ENCODE measurements at regions not wholly inside any gene's neighbourhood (a gene's known extent, or its start where the extent isn't known, plus 50 kb on each side); places are given as distances from the start of the nearest gene placed in this dataset.

GRCh38 chr6:77403424-77403823 lies 59.9 kb downstream of the HTR1B start:
- H3K4me3 ChIP-seq (ENCODE audit: low read depth, low read length): no peak overlapping the region
- TF ChIP-seq, protein P1, sequence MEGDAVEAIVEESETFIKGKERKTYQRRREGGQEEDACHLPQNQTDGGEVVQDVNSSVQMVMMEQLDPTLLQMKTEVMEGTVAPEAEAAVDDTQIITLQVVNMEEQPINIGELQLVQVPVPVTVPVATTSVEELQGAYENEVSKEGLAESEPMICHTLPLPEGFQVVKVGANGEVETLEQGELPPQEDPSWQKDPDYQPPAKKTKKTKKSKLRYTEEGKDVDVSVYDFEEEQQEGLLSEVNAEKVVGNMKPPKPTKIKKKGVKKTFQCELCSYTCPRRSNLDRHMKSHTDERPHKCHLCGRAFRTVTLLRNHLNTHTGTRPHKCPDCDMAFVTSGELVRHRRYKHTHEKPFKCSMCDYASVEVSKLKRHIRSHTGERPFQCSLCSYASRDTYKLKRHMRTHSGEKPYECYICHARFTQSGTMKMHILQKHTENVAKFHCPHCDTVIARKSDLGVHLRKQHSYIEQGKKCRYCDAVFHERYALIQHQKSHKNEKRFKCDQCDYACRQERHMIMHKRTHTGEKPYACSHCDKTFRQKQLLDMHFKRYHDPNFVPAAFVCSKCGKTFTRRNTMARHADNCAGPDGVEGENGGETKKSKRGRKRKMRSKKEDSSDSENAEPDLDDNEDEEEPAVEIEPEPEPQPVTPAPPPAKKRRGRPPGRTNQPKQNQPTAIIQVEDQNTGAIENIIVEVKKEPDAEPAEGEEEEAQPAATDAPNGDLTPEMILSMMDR (IDR thresholded peaks at IDR 0.05; ENCODE audit: low read depth, low read length, missing control alignments): no peak
- no peak for DNase-seq (ENCODE audit: low read depth)

GRCh38 chr6:77401231-77401630 lies 62.1 kb downstream of the HTR1B start:
- H3K4me3 ChIP-seq (ENCODE audit: low read depth, low read length): no peak overlapping the region
- DNase-seq (ENCODE audit: low read depth): no peak
- TF ChIP-seq, protein P1 (IDR thresholded peaks at IDR 0.05; ENCODE audit: low read depth, low read length, missing control alignments): no peak

GRCh38 chr6:77397561-77397960 lies 65.7 kb downstream of the HTR1B start:
- DNase-seq (ENCODE audit: low read depth): no peak
- TF ChIP-seq, protein P1 (IDR thresholded peaks at IDR 0.05; ENCODE audit: low read depth, low read length, missing control alignments): no peak
- H3K4me3 ChIP-seq (ENCODE audit: low read depth, low read length): no peak overlapping the region

DNA sequence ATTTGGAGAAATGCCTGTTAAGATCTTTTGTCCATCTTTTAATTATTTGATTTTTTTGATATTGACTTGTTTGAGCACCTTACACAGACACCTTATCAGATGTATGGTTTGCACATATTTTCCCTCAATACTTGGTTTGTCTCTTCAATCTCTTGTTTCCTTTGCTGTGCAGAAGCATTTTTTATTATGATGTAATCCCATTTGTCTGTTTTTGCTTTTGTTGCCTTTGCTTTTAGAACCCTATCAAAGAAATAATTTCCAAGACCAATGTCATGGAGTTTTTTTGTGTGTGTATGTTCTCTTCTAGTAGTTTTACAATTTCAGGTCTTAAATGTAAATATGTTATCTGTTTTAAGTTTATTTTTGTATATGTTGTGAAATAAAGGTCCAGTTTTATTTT lies 73.9 kb downstream of the HTR1B start:
- TF ChIP-seq, protein P1 (IDR thresholded peaks at IDR 0.05; ENCODE audit: low read depth, low read length, missing control alignments): no peak
- no peak for DNase-seq (ENCODE audit: low read depth)
- H3K4me3 ChIP-seq (ENCODE audit: low read depth, low read length): no peak overlapping the region

GRCh38 chr6:77383026-77383425 lies 80.3 kb downstream of the HTR1B start:
- TF ChIP-seq, protein P1 (IDR thresholded peaks at IDR 0.05; ENCODE audit: low read depth, low read length, missing control alignments): no peak
- no peak for DNase-seq (ENCODE audit: low read depth)
- H3K4me3 ChIP-seq (ENCODE audit: low read depth, low read length): no peak overlapping the region

- DNase-seq (ENCODE audit: low read depth): no peak
- TF ChIP-seq, protein P1 (IDR thresholded peaks at IDR 0.05; ENCODE audit: low read depth, low read length, missing control alignments): no peak
- H3K4me3 ChIP-seq (ENCODE audit: low read depth, low read length): no peak overlapping the region
These were observed 89.3 kb downstream of the HTR1B start for GRCh38 chr6:77373955-77374354.

- DNase-seq (ENCODE audit: low read depth): no peak
- TF ChIP-seq, protein P1 (IDR thresholded peaks at IDR 0.05; ENCODE audit: low read depth, low read length, missing control alignments): no peak
- no peak overlapping the region for H3K4me3 ChIP-seq (ENCODE audit: low read depth, low read length)
These were observed 91.5 kb downstream of the HTR1B start for GRCh38 chr6:77371748-77372147.
